Activated naive CD4-positive, alpha-beta T cell treated with anti-CD3 and anti-CD28 coated beads for 36 hours (primary cell): ENCODE measurements at regions not wholly inside any gene's neighbourhood (a gene's known extent, or its start where the extent isn't known, plus 50 kb on each side); places are given as distances from the start of the nearest gene placed in this dataset.

Source experiments
- CTCF ChIA-PET: fragments of 350-600 bp; sonication (Branson Sonifier 250); formaldehyde crosslinking; loops from one replicate; lab custom pipeline; 2021; ENCODE audit warnings: antibody characterized with exemption; lab: Charles Lee
- DNase-seq: peaks from one replicate; pipeline ENCODE4 v3.0.0-alpha.2; 2020
- H3K27ac Mint-ChIP-seq: one replicate; pipeline ENCODE4 v1.8.0; 2021; ENCODE audit warnings: mild to moderate bottlenecking, mixed read lengths
- H3K27me3 Mint-ChIP-seq: one replicate; pipeline ENCODE4 v1.8.0; 2021; ENCODE audit warnings: low read depth, mixed read lengths
- H3K36me3 Mint-ChIP-seq: one replicate; pipeline ENCODE4 v1.8.0; 2021; ENCODE audit warnings: low read depth, mixed read lengths
- H3K4me1 Mint-ChIP-seq: one replicate; pipeline ENCODE4 v1.8.0; 2021; ENCODE audit warnings: low read depth, mixed read lengths
- H3K4me3 Mint-ChIP-seq: one replicate; pipeline ENCODE4 v1.8.0; 2021; ENCODE audit warnings: mild to moderate bottlenecking, moderate library complexity, mixed read lengths
- H3K9me3 Mint-ChIP-seq: one replicate; pipeline ENCODE4 v1.8.0; 2021; ENCODE audit warnings: mixed read lengths
- intact Hi-C: fragments of 100-400 bp; cut with micrococcal nuclease; formaldehyde crosslinking; loops from one replicate; pipeline ENCODE4 v1.15.1; 2023

DNA sequence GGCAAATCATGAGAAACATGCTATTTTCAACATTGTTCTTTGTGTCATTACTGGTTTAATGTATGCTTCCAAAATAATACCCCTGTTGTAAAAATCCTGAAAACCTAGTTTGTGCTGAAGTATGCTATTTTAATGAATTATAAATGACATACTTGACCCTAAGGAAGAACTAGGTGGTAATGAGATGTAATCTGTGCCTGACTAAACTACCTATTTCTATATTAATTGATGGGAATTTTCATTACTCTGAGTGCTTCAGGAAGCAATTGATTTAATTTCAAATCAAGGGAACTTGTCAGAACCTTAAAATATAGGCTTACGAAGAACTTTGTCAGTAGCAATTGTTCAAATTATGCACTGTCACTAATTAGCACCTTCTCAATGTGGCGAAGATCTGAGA lies 1005.6 kb upstream of the SLC10A2 start:
- no peaks in the 10 kb centered on the region for H3K4me1 Mint-ChIP-seq
- CTCF ChIA-PET = no interaction called here
- DNase-seq = no peak
- intact Hi-C loops = loop anchor here (1.0 kb wide), 1 partner anchor 45 kb away; no protein-coding TSS in a partner anchor
- H3K27me3 Mint-ChIP-seq = no peaks in the 10 kb centered on the region
- H3K27ac Mint-ChIP-seq = no peak overlapping the region
- no peaks in the 10 kb centered on the region for H3K36me3 Mint-ChIP-seq
- no peaks in the 10 kb centered on the region for H3K9me3 Mint-ChIP-seq
- no peak overlapping the region for H3K4me3 Mint-ChIP-seq

DNA sequence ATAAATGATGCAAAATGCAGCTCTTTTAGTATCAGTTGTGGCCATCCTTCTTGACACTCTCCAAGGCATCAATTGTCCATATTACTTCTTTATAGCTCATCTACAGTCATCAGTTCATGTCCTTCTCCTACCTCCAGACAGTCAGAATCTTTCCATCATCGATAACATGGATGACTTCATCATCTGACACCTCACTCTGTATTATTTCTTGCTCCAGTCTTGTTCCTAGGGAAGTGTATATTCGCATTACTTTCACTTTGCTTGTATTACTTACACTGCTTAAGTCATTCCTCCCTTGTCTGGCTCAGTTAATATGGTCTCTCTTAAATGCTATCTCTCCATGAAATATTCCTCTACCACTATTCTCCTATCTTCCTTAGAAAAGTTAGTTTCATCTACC lies 999.1 kb upstream of the SLC10A2 start:
- CTCF ChIA-PET = no interaction called here
- Mint-ChIP-seq H3K9me3 (peaks cover 2% of the 10 kb centered on the region), H3K36me3 (no peaks in the 10 kb centered on the region), H3K4me1 (no peaks in the 10 kb centered on the region), H3K4me3 (no peak overlapping the region), H3K27me3 (no peaks in the 10 kb centered on the region), H3K27ac (no peak overlapping the region)
- no peak for DNase-seq
- intact Hi-C loops = no loop called here

- CTCF ChIA-PET = no interaction called here
- H3K4me1 Mint-ChIP-seq = no peaks in the 10 kb centered on the region
- no peaks in the 10 kb centered on the region for H3K27me3 Mint-ChIP-seq
- H3K36me3 Mint-ChIP-seq = no peaks in the 10 kb centered on the region
- intact Hi-C loops = no loop called here
- H3K27ac Mint-ChIP-seq = no peak overlapping the region
- peaks cover 8% of the 10 kb centered on the region for H3K9me3 Mint-ChIP-seq
- H3K4me3 Mint-ChIP-seq = no peak overlapping the region
- no peak for DNase-seq
Observed at GRCh38 chr13:104057861-104058260, 991.6 kb upstream of the SLC10A2 start.

- Mint-ChIP-seq H3K4me3 (no peak overlapping the region), H3K4me1 (no peaks in the 10 kb centered on the region), H3K27ac (no peak overlapping the region), H3K36me3 (no peaks in the 10 kb centered on the region), H3K9me3 (peaks cover 4% of the 10 kb centered on the region), H3K27me3 (no peaks in the 10 kb centered on the region)
- intact Hi-C loops = no loop called here
- DNase-seq = no peak
- CTCF ChIA-PET = no interaction called here
Observed at GRCh38 chr13:104045907-104046306, 979.7 kb upstream of the SLC10A2 start.

DNA sequence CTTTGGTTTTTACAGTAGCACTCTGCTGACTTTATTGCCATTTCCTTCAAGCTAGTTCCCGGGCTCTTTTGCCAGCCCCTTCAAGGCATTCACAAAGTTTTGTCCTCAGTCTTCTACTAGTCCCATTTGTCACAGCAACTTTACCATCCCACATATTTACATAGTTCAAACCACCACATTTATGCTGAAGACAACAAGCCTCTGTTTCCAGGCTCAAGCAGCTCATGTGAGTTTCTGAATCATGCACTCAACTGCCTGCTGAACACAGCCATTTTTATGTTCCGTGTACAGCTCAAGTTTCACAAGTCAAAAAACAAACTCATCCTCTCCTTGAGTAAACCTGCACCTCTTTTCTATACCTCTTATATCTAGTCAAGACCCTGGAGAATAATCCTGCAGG lies 977.0 kb upstream of the SLC10A2 start:
- peaks cover 9% of the 10 kb centered on the region for H3K9me3 Mint-ChIP-seq
- H3K27ac Mint-ChIP-seq = no peak overlapping the region
- intact Hi-C loops = no loop called here
- no peaks in the 10 kb centered on the region for H3K27me3 Mint-ChIP-seq
- CTCF ChIA-PET = no interaction called here
- no peaks in the 10 kb centered on the region for H3K4me1 Mint-ChIP-seq
- H3K4me3 Mint-ChIP-seq = no peak overlapping the region
- no peaks in the 10 kb centered on the region for H3K36me3 Mint-ChIP-seq
- DNase-seq = no peak

DNA sequence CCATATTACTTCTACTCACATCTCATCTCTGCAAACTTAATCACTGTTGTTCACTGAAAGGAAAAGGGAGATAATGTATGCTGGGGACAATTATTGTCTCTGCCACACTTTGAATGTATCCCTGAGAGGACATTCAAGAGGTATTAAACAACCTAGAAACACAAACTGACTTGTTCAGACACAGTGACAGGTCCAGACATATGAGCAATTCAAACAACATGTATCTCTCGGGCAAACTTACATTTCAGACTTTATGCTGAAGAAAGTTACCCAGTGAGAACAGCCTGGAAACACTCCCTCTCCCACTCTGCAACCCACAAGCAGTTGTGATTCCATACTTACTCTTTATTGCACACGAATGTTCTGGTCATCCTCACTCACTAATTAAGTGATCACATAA lies 968.7 kb upstream of the SLC10A2 start:
- CTCF ChIA-PET = no interaction called here
- intact Hi-C loops = no loop called here
- no peak for DNase-seq
- H3K36me3 Mint-ChIP-seq = no peaks in the 10 kb centered on the region
- no peak overlapping the region for H3K4me3 Mint-ChIP-seq
- H3K27me3 Mint-ChIP-seq = no peaks in the 10 kb centered on the region
- no peaks in the 10 kb centered on the region for H3K4me1 Mint-ChIP-seq
- peaks cover 3% of the 10 kb centered on the region for H3K9me3 Mint-ChIP-seq
- no peak overlapping the region for H3K27ac Mint-ChIP-seq

DNA sequence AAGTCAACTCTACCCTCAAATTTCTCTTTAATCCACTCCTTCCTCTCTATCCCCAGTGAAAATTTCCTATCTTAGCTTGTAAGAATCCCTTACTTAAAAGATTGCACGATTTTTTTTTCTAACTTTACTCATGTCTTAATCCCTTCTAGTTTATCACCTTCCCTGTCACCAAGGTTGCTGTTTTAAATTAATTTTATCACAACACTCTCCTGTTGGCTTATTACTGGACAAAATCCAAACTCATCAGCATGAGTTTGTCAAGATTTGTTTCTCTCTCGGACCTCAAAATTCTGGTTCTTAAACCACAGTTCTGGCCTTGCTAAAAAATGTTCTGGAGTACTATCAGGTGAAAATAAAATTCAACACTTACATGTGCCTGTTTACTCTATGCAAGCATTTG lies 959.1 kb upstream of the SLC10A2 start:
- H3K27ac Mint-ChIP-seq = no peak overlapping the region
- H3K4me3 Mint-ChIP-seq = no peak overlapping the region
- intact Hi-C loops = no loop called here
- H3K27me3 Mint-ChIP-seq = no peaks in the 10 kb centered on the region
- no peaks in the 10 kb centered on the region for H3K4me1 Mint-ChIP-seq
- peaks cover 6% of the 10 kb centered on the region for H3K9me3 Mint-ChIP-seq
- DNase-seq = no peak
- H3K36me3 Mint-ChIP-seq = no peaks in the 10 kb centered on the region
- CTCF ChIA-PET = no interaction called here

DNA sequence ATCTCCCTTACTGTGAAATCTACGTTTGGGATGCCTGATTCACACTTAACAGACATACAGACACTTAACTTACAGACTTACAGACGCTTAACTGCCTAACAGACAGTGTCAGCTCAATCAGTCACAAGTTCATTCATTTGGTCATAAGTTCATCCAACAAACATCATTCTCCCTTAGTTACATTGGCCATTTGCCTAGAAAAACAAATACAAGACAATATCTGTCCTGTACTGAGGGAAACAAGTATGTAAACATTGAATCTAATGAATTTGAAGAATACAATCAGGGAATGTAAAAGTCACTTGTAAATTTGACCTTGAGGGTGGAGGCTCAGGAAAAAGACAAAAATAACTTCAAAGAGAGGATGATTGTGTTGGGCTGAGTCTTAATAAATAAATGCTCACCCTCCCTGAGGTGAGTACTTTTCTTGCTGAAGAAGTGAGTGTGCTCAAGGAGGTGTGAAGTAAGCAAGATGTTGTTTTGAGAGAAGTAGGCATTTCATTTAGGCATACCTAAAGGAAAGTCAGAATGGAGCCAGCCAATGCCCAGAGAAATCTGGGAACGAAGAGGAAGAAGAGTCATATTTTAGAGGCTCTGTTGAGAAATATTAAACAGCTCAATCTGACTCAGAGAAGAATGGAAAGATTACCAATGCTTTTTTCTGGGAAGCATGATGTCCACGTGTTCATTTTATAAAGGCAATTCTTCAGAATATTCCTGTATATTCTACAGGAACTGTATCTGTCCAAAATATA lies 958.4 kb upstream of the SLC10A2 start:
- no peak for DNase-seq
- CTCF ChIA-PET = no interaction called here
- Mint-ChIP-seq H3K4me1 (no peaks in the 10 kb centered on the region), H3K27me3 (no peaks in the 10 kb centered on the region), H3K36me3 (no peaks in the 10 kb centered on the region), H3K9me3 (peaks cover 6% of the 10 kb centered on the region), H3K4me3 (no peak overlapping the region), H3K27ac (no peak overlapping the region)
- intact Hi-C loops = no loop called here

GRCh38 chr13:104021806-104022397 lies 955.7 kb upstream of the SLC10A2 start:
- Mint-ChIP-seq H3K27ac (no peak overlapping the region), H3K9me3 (peaks cover 6% of the 10 kb centered on the region), H3K4me3 (no peak overlapping the region), H3K36me3 (no peaks in the 10 kb centered on the region), H3K4me1 (no peaks in the 10 kb centered on the region), H3K27me3 (no peaks in the 10 kb centered on the region)
- CTCF ChIA-PET = no interaction called here
- intact Hi-C loops = no loop called here
- no peak for DNase-seq

GRCh38 chr13:104017317-104017716 lies 951.1 kb upstream of the SLC10A2 start:
- Mint-ChIP-seq H3K9me3 (no peaks in the 10 kb centered on the region), H3K27me3 (no peaks in the 10 kb centered on the region), H3K36me3 (no peaks in the 10 kb centered on the region), H3K4me3 (no peak overlapping the region), H3K27ac (no peak overlapping the region), H3K4me1 (no peaks in the 10 kb centered on the region)
- DNase-seq = no peak
- CTCF ChIA-PET = no interaction called here
- intact Hi-C loops = no loop called here

DNA sequence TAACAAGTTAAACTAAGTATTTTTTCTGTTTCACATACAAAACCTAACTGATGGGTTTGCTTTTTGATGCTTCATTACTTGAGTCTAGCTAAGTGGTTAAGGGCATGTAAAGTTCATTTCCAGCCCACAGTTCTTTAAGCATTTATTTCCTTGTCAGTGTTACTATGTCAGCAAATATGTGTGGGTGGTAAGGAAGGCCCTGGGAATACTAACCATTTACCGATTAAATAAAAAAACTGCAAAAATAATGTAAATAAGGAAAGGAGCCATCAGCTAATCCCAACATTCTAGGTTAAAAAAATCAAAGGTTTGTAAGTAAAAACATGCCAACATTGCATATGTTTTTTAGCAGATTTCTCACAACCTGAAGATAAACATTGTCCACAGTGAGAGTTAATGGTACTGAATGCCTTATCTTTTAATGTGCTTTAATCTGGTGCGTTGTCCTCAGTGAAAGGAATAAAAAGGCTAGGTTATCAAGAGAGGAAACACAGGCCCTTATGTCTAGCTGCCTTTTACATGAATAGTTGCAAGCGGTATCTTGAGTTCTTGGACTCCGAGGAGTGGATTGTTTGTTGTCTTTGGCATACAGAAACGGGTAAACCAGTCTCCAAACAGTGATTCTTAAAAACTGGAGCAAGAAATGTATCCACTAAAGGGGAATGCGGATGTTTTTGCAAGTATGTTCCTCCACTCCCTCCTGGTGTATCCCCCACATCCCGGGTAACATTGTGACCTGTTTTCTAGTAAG lies 949.6 kb upstream of the SLC10A2 start:
- no peak for DNase-seq
- H3K27ac Mint-ChIP-seq = no peak overlapping the region
- intact Hi-C loops = no loop called here
- no peak overlapping the region for H3K4me3 Mint-ChIP-seq
- CTCF ChIA-PET = no interaction called here
- H3K9me3 Mint-ChIP-seq = no peaks in the 10 kb centered on the region
- H3K36me3 Mint-ChIP-seq = no peaks in the 10 kb centered on the region
- no peaks in the 10 kb centered on the region for H3K4me1 Mint-ChIP-seq
- H3K27me3 Mint-ChIP-seq = no peaks in the 10 kb centered on the region

DNA sequence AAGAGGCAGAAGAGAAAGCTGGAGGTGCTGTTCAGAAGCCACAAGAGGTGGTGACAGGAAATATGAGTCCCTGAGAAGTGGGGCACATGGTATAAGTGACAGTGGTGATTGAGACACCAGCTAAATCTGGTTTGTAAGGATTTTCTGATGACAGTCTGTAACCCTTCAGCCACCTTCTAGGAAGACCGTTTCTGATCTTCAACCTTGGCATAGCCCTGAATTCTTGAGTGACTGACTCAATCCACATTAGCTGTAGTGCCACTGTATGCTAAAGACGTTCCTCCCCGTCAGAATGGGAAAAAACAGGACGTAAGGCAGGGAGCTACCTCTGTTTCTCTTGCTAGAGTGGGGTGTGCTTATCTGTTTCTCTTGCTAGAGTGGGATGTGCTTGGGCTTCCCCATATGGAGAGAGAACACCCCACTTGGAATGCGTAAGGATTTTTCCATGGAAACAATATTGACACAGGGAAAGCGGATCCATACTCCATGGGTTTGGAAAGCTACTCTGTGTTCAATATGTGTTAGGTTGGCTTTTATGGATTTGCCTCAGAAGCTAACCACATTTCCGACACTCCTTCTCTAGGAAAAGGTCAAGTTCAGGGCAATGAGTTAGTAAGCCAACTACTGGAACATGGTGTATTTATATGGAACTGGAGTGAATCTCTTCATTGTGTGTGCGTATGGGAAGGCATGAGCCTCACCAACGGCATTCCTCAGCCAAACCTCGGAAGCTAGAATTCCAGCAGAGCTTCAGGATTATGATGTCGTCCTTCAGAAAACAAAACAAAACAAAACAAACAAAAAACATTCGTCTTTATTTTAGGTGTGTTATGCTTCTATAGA lies 948.8 kb upstream of the SLC10A2 start:
- H3K27ac Mint-ChIP-seq = no peak overlapping the region
- H3K9me3 Mint-ChIP-seq = no peaks in the 10 kb centered on the region
- CTCF ChIA-PET = no interaction called here
- DNase-seq = no peak
- no peaks in the 10 kb centered on the region for H3K27me3 Mint-ChIP-seq
- H3K36me3 Mint-ChIP-seq = no peaks in the 10 kb centered on the region
- H3K4me3 Mint-ChIP-seq = no peak overlapping the region
- intact Hi-C loops = no loop called here
- H3K4me1 Mint-ChIP-seq = no peaks in the 10 kb centered on the region
